ENCODE measurements at regions not wholly inside any gene's neighbourhood (a gene's known extent, or its start where the extent isn't known, plus 50 kb on each side); places are given as distances from the start of the nearest gene placed in this dataset.

DNA sequence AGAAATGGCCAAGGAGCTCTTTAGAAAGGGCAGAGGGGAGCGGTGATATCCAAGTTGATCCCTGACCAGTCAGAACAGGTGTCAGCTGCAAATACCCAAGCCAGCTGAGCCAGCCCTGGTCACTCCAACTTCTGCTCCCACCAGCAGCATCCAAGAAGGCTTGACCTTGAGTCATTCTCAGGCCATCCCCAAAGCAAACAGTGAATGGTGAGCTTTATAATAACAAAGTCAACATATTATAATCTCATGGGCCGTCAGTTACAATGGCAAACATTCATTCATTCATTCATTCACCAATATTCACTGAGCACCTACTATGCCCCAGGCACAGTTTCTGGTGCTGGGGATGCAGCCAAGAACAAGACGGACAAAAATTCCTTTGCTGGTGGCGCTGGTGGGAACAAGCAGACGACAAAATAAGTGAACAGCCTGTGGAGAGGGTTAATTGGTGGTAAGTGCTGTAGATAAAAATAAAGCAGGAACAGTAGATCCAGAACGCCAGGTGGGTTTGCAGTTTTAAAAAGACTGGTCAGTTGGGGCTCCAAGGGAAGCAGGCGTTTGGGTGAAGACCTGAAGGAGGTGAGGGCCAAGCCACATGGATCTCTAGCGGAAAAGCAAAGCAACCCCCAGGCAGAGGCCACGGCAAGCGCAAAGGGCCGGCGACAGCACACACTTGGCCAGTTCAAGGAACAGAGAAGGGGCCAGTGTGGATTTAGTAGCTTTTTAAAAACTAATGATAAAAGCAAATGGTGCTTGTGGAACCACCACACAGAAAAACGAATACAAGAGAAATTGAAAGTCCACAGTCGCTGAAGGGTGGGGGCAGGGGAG is 131.8 kb upstream of the PTPN1 start:
- DNase-seq (ENCODE audit: low spot score): no peak

DNA sequence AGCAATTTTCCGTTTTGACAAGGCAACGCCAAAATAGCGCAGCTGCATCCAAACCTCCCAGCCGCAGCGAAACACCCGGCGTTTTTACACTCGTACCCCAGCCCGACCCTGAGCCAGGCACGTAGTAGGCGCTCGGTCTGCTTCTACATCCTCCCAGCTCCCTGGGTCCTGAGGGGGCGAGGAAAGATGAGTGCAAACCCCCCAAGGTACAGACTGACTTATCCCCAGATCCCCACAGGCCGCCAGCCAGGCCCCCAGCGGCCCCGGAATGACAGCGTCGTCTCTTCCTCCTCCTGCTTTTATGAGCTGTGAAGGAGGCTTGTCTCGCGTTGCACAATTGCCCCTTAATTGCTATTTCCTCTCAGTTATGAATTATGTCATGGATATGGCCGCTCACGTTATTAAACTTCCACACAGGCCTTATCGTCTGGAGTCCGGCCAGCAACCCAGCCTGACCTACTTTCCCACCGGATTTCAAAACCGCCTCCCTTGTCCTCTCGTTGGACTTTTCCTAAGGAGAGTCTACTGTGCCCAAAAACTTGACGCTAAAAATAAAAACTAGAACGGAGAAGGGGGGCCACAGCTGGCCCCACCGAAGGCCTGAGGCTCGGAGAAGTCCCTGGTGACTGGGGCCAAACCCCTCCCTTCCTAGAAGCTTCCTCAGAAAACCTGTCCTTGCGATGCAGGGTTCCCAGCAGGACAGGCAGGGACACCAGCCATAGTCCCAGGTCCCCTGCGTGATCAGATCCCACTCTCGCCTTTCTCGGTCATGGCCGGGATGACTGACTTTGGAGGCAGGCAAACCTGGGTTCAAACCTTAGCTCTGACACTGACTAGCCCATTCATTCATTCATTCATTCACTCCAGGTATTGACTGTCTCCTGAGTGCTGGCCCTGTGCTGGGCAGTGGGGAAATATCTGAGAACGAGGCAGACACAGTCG is 130.9 kb upstream of the PTPN1 start:
- no peak for DNase-seq (ENCODE audit: low spot score)

DNA sequence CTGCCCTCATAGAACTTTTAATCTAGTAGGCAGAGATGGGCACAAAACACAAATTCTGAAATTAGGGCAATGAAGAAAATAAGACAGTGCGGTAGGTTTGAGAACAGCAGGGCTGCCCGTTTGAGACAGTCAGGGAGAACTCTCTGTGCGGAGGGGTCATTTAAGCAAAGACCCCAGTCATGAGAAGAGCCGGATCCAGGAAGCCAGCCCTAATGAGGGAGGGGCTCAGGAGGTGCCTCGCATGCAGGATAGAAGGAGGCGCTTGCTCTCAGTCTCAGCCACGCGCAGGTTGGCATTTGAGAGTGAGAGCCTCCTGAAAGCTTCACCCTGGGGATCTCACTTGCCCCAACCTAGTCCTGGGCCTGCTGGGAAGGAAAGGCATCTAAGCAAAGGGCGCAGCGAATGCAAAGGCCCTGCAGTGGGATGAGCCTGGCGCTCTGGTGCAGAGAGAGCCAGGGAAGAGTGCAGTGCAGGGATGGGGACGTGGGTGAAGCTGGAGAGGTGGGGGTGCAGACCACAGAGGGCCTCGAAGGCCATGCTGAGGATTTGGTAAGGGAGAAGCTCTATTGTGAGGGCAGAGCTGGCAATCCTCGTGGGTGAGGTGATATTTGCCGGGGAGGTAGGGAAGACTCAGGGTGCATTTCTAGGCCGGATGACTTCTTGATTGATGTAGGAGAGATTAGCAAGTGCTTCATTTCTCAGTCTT is 130.0 kb upstream of the PTPN1 start:
- DNase-seq (ENCODE audit: low spot score): no peak

DNA sequence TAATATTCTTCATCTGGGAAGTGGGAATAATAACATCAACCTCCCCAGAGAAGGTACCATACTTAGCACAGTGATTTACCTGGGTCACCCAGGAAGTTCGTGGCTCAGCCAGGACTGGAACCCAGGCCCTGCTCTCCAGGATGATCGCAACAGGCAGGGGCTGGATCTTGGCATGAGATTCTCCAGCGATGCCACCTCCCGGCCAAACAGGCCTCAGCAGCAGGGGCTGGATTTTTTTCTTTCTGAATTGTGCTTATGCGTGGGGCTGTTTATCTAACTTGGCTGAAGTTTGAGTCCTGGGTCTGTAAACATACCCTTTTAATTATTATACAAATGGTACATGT is 129.5 kb upstream of the PTPN1 start:
- DNase-seq (ENCODE audit: low spot score): no peak

DNA sequence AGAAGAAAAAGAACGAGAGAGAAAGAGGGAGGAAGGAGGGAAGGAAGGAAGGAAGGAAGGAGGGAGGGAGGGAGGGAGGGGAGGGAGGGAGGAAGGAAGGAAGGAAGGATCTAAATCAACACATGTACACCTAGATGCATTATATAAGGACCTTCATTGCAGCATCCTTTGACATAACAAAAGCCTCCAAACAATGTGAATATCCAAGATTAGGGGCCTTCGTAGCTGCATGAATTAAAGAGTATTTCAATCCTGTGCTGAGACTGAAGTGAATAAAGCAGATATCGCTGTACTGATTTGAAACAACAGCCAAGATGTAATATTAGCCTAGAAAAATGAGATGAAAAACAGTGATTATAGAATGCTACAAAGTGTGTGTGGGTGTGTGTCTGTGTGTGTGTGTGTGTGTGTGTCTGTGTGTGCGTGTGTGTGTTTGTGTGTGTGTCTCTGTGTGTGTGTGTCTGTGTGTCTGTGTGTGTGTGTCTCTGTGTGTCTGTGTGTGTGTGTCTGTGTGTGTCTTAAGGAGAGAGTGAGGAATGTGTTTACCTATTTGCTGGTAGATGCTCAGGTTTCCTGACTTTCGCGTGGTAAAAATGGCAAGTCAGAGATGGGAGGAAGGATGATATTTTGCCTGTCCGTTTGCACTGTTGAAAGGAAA is 129.0 kb upstream of the PTPN1 start:
- DNase-seq (ENCODE audit: low spot score): no peak

DNA sequence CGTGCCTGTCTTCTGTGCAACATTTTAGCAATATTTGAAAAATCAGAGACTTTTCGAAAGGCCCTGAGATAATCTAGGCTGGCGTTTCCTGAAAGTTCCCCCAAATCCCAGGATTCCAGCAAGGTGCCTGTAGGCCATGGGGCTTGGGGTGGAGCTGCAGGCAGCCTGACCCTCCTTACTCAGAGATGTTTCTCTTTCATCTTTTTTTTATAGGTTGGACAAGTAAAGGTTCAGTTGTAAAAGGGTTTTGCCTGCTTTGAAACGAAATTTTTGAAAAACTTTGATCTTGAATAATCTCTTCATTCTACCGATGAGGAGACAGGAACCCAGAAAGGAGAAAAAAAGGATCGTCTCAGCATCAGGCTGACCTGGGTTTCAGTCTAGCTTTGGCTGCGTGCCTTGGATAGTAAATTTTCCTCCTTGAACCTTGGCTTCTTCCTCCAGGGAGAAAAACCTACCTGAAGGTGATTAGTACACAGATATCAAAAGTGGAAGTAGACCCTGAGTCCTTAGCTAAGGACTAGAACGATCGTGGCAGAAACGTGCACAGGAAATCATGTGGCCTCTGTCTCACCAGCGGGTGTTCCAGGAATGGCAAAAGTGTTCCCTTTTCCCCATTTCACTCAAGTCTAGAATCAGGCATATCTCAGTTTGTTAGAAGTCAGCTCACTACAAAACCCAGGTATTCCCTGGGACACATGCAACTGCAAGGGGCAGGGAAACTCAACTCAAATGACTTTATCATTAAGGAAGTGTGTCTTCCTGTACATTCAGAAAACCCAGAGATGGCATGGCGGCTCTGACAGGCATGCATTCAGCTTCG is 128.2 kb upstream of the PTPN1 start:
- DNase-seq (ENCODE audit: low spot score): peak; percentile 24

DNA sequence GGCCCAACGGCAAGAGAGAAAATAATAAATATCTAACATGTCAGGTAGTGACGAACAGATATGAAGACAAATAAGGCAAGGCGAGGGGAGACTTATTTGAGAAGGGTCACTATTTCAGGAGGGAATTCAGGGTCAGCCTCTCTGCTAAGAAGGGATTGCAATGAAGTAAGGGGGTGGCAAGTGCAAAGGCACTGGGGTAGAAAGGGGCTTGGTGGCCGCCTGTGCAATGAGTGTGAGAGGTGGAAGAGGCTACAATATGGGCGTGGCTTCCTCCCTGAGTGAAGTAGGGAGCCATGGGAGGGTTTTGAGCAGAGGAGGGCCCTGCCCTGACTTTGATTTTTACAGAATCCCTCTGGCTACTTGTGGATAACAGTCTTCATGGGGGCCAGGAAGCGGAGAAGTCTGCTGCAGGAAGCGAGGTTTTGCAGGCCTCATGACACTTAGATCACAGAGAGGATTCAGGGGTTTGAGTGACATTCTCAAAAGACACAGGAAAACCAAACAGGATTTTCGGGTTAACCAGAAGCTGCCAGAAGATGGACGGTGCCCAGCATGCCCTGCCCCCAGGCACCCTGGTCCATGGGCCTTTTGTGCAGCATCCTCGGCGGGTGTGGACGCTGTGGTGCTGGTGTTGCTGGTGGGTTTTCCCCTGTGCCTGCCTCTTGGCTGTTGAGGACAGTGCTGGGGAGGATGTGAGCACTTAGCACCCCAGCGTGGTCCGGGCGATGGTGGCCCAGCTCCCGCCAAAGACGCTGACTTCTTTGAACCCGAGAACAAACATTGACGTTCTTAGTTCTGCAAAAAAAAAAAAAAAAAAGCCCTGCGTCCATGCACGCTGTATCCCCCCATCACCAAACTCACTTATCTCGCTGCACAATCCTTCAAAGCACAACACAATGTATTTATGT is 124.2 kb upstream of the PTPN1 start:
- DNase-seq (ENCODE audit: low spot score): peak; percentile 49

DNA sequence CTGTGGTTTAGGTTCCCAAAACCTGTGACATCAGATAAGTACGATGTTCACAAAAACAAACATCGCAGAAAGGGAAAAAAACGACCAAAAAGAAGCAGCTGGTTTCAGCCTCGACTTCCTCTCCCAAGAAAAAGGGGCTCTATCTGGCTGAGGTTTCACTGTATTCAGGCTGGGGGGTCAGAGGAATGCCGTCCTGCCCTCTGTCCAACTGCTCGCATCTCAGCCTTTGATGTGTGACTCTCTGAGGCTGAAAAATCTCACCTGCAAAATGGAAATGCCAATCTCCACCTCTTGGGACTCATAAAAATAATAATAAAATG is 123.6 kb upstream of the PTPN1 start:
- no peak for DNase-seq (ENCODE audit: low spot score)

DNA sequence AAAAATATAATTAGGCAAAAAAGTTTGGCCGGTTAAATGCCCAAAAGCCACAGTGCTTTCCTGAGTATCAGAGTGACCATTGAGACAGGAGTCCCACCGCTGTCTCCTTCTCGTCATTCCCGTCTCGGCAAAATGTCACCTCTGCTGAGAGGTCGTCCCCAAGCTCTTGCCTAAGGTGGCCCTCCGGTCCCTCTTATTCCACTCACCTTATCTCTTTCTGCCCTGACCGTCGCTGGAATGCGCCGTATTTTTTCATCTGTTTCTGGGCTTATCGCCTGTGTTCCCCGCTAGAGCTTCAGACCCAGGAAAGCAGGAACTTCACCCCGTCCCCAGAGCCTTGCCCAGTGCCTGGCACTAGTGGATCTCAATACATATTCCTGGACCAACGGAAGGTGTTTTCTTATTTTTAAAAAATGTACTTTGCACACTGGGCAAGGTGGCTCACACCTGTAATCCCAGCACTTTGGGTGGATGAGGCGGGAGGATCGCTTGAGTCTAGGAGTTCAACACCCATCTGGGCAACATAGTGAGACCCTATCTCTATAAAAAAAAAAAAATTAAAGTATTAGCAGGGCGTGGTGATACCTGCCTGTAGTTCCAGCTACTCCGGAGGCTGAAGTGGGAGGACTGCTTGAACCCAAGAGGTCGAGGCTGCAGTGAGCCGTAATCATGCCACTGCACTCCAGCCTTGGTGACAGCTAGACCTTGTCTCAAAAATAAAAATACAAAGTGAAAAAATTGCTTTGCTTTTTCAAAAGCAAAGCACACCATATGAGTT is 122.8 kb upstream of the PTPN1 start:
- no peak for DNase-seq (ENCODE audit: low spot score)

DNA sequence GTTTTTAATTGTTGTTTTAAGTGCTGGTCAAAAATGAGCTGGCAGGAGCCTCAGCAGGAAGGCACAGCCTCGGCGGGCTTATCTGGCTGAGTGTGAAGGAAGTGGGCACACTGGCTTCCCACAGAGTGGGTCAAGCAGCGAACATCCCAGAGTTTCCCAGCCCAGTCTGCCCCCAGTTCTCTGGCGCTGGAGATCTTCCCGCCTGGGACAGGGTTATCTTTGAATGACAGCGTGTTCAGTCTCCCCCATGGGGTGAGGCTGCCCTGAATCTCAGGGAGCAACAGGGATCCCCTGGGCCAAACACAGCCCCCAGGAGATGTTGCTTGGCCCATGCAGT is 122.2 kb upstream of the PTPN1 start:
- DNase-seq (ENCODE audit: low spot score): no peak

DNA sequence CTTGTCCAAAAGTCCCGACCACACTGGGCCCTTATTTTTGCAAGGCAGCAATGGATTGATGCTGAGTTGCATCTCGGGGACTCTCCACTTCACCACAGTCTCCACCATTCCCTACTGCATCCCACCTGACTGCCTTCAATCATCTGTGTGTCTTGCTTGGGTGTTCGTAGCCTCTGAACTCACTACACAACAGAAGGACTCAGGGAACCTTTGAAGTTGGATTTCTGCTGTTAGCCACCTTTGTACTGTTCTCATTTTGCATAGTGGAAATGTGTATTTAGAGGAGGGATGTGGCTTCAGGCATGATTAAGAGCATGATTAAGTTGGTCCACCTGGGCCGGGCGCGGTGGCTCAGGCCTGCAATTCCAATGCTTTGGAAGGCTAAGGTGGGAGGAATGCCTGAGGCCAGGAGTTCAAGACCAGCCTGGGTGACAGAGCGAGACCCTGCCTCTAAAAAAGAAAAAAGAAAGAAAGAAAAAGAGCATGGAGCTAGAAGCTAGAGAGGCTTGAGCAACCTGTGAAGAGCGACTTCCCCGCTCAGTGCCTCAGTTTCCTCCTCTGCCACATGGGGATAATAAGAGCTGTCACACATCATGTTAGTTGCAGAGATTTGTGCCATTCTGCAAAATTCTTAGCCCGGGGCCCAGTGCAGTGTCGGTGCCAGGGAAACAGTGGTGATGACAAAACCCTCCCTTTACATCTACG is 121.3 kb upstream of the PTPN1 start:
- DNase-seq (ENCODE audit: low spot score): no peak

DNA sequence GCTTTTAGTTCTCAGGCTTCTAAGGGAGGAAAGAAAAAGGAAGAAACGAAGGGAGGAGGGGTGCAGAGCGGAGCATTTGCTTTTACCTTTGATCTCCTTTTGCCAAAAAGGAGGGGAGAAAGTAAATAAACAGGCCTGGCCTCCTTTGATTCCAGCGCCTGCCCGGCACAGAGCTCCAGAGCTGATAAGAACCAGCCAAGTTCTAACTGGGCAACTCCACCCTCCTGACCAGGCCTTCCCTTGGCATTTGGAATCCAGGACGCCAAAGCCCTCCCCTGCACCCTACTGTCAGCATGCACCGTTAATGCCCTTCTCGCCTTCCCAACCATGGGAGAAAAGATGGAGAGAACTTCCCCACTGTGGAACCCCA is 120.8 kb upstream of the PTPN1 start:
- no peak for DNase-seq (ENCODE audit: low spot score)

DNA sequence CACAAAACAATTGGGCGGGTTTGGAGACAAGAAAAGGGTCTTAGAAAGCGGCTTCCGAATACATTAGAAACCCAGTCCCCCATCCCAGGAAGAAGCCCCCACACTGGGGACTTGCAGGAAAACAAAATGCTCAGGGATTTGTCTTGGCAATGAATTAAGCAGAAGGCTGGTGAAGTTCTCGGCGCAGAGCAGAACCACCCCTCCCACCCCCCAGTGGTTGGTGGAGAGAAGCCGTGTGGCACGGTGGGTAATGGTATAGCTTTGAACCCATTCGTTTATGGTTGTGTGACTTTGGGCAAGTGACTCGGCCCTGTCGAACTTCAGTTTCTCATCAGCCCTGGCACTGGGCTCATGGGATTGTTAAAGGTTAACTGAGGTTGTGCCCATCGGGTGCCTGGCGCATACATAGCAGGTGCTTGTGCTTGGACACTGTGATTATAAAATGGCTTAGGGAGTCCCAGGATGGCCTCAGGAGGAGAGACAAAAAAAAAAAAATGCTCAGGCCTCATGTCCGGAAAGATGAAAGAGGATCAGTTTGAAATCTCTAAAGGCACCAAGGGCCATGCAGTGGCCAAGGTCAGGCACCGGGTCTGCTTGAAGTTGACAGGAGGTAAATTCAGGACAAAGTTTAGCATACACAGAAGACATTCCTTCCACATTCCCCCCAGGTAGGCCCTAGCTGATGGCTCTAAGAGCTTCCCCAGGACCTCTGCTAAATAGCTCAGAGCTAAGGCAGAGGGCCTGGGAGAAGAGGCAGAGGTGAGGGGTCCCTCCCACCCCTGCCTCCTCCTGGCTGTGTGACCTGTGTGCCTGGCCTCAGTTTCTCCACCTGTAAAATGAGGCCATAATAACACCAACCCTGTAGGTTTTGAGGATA is 120.1 kb upstream of the PTPN1 start:
- no peak for DNase-seq (ENCODE audit: low spot score)

DNA sequence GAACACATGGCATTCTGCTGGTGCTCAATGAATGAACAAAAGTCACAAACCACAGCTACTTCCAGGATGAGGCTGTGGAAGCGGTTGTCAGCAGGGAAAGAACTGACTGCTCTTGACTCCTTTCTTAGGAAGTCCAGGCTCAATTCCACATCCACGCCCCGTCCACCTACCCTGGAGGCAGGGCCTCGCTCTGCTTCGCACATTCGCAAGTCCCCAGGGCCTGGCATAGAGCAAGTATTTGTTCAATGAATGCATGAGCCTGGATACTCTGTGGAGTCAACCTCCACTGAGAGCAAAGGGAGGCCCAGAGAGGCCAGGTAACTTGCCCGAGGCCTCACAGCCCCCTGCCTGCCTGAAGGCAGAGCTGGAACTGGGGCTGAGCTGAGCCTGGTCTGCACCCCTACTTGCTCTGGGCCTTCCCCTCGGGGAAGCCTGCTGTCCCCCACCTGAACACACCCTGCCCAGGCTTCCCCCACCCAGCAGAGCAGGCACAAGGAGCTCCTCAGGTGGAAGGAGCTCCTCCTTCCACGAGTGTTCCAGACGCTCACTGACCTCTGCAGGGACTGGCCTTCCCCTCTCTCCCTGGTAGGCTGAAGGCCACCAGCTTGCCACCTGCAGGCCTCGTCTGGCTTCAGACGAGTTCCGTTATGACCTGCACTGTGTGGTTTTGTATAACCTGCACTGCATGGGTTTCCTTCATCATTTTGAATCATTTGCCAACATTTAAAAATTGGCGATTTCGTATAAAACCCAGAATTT is 119.3 kb upstream of the PTPN1 start:
- DNase-seq (ENCODE audit: low spot score): no peak

DNA sequence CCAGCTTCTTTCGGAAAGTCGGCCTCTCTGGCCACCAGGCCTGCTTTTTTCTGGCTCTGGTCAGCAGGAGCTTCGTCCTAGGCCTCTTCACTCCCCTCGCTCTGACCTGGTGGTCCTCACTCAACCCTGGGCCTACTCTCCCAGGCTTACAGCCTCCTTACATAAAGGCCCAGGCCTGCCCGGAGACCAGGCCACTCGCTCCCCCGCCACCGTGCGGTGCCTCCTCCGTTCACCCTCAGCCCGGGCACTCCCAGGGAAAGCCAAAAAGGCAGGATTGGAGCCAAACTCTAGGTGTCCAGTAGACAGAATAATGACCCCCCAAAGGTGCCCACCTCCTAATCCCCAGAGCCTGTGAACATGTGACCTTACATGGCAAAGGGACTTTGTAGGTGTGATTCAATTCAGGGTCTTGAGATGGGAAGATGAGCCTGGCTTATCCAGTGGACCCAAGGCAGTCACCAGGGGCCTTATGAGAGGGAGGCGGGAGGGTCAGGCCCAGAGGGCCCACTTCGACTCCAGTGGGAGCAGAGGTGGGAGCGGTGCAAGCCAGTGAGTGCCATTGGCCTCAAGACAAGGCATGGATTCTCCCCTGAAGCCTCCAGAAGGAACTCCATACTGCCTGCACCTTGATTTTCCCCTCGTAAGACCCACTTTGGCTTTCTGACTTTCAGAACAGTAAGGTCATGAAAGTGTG is 118.6 kb upstream of the PTPN1 start:
- DNase-seq (ENCODE audit: low spot score): no peak

DNA sequence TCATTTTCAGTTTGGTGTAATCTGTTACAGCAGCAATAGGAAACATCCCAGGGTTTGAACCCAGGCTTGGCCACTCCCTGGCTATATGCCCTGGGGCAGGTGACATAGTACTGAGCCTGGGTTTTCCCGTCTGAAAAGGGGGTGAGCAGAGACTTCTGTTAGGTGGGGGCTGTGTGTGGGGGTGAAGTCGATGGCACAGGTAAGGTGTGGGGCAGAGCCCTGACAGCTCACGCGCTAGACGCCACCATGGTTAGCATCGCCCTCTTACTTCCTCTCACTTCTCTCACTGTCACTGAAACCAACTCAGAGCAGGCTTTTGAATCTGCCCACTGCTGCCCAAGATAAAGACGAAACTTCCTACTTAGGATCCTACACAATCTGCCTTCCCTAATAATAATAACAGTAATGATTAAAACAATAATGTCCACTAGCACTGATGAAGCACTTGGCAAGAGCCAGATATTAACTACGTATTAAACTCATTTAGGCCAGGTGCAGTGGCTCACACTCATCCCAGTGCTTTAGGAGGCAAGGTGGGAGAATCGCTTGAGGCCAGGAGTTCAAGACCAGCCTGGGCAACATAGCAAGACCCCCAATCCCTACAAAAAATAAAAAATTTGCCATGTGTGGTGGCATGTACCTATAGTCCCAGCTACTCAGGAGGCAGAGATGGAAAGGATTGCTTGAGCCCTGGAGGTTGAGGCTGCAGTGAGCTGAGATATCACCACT is 117.9 kb upstream of the PTPN1 start:
- DNase-seq (ENCODE audit: low spot score): peak; percentile 3

All from CD4-positive, alpha-beta T cell treated with Interleukin-2 at 100 ng/mL for 4 hours (primary cell).